RCC 7860 (cell line): ENCODE measurements at regions not wholly inside any gene's neighbourhood (a gene's known extent, or its start where the extent isn't known, plus 50 kb on each side); places are given as distances from the start of the nearest gene placed in this dataset.

Source experiments
- DNase-seq: peaks from one replicate; pipeline ENCODE4 v3.0.0-alpha.2; 2015; ENCODE audit warnings: low spot score
- FAIRE-seq: peaks from 2 replicates; lab custom pipeline; 2012; peaks lifted over from hg19 to GRCh38; lab: Jason Lieb, UNC

- DNase-seq (no peak), FAIRE-seq (no peak)
These were observed 93.0 kb upstream of the CNOT2 start for GRCh38 chr12:70150230-70150629.

GRCh38 chr12:70151993-70152392 lies 91.2 kb upstream of the CNOT2 start:
- no peak for FAIRE-seq
- DNase-seq = no peak

- DNase-seq (no peak), FAIRE-seq (no peak)
These were observed 89.1 kb upstream of the CNOT2 start for GRCh38 chr12:70154087-70154638.

GRCh38 chr12:70154960-70155589 lies 88.2 kb upstream of the CNOT2 start:
- FAIRE-seq = no peak

DNA sequence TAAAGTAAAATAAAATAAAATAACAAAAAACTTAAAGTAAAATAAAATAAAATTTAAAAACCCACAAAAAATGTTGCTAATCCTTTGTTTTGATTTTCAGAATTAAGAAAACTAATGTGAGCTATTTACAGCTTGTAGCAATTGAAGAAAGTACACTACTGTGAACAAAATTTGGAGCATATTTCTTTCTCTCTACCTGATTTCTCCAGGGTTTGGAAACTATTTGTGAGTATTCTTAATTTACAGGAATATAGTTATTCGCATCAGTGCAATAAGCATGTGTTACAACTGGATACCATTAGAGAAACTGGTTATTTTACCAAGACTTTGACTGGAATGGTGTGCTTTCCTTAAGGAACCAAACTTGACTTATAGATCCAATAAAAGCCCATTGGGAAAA lies 86.1 kb upstream of the CNOT2 start:
- DNase-seq = no peak
- no peak for FAIRE-seq

More at GRCh38 chr12:70154960-70155589, 88.2 kb upstream of the CNOT2 start:
- no peak for DNase-seq

- no peak for FAIRE-seq
- DNase-seq = no peak
These were observed 77.8 kb upstream of the CNOT2 start for GRCh38 chr12:70165450-70165849.

GRCh38 chr12:70176290-70176689 lies 66.9 kb upstream of the CNOT2 start:
- DNase-seq = no peak

DNA sequence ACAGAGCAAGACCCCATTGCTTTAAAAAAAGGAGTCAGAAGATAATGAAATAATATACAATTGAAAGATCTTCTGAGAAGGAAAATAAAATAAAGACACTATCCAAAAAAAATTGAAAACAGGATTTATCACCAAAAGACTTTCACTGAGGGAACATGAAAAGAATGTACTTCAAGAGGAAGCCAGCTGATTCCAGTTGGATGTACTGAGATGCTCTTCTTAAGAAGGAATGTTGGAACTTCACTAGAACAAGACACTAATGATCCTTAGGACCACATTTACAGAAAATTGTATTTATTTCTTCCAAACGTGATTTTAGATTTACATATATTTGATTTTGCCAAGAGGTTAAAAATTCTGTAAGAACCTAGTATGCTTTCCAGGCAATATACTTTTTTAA lies 65.6 kb upstream of the CNOT2 start:
- FAIRE-seq = no peak
- no peak for DNase-seq

More at GRCh38 chr12:70176290-70176689, 66.9 kb upstream of the CNOT2 start:
- FAIRE-seq = no peak

DNA sequence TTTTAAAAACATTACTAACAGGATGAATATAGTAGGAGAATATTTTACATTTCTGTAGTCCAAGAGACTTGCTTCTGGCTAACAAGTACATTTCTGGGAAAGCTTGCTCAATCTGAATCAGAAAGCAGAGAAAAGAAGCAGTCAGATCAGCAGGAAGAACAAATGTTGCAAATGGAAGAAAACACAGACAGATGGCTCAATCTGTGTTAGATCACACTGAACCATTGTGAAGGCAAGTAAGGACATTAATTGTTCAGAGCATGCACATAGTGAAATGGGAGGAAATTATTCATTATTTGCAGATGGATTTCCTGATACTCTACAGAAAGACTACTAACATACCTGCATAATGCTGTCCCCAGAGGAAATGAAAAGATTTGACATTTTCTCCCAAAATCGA lies 65.2 kb upstream of the CNOT2 start:
- FAIRE-seq = no peak
- DNase-seq = no peak

GRCh38 chr12:70180130-70180529 lies 63.1 kb upstream of the CNOT2 start:
- FAIRE-seq (no peak), DNase-seq (no peak)

DNA sequence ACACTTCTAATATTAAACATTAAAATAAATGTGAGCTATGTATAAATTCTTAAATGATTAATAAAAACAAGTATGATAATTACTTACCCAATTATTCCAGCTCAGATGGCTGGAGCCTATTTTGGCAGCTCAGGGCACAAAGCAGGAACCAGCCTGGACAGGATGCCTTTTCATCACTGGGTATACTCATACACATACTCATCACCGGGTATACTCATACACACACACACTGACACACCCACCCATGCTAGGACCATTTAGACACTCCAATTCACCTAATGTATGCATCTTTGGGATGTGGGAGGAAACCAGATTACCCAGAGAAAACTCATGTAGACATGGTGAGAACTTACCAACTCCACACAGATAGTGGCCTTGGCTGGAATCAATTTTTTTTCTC lies 57.9 kb upstream of the CNOT2 start:
- DNase-seq (no peak), FAIRE-seq (no peak)

DNA sequence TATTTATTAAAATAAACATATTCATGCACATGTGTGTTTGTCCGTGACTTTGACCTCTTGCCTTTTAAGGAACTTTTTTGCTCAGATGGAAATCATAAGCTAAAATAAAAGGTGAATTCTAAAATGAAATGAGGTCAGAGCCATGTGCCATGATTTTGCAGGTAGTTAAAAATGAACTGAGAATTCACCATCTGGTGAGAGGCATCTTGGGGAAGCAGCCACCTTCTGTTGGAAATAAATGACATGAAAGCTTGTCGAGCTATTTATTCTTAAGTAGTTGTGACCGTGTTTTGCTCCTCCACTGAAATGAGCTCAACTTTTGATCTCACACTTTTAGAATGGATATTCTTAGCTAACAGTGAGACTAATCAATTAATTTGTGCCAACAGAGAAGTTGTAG lies 56.8 kb upstream of the CNOT2 start:
- DNase-seq = no peak
- no peak for FAIRE-seq

- FAIRE-seq = no peak
- no peak for DNase-seq
These were observed 52.8 kb upstream of the CNOT2 start for GRCh38 chr12:70190262-70191010.
